ENCODE measurements at regions not wholly inside any gene's neighbourhood (a gene's known extent, or its start where the extent isn't known, plus 50 kb on each side); places are given as distances from the start of the nearest gene placed in this dataset.

- no peak for TF ChIP-seq ZBTB33 (IDR thresholded peaks at IDR 0.05; ENCODE audit: extremely low read depth, insufficient replicate concordance, low read length)
- no peak for TF ChIP-seq ZFX (IDR thresholded peaks at IDR 0.05)
- TF ChIP-seq REST (IDR thresholded peaks at IDR 0.05; ENCODE audit: low read depth) = no peak
- TF ChIP-seq CTCF (IDR thresholded peaks at IDR 0.05 in 2 of 3, conservative IDR thresholded peaks at IDR 0.05 in 1 of 3; ENCODE audit: borderline replicate concordance in 1 of 3, insufficient read depth in 1 of 3, low read depth in 2 of 3, low read length in 2 of 3) = no peak
- no peak for TF ChIP-seq EZH2phosphoT487 (IDR thresholded peaks at IDR 0.05; ENCODE audit: borderline replicate concordance)
- no peak for TF ChIP-seq SIN3A (IDR thresholded peaks at IDR 0.05; ENCODE audit: low read depth)
- TF ChIP-seq POLR2AphosphoS5 (IDR thresholded peaks at IDR 0.05; ENCODE audit: low read depth, low read length) = no peak
- no peak for TF ChIP-seq EZH2 (IDR thresholded peaks at IDR 0.05)
- TF ChIP-seq RAD21 (IDR thresholded peaks at IDR 0.05; ENCODE audit: low read depth) = no peak
- TF ChIP-seq POLR2A (IDR thresholded peaks at IDR 0.05; ENCODE audit: borderline replicate concordance, extremely low read depth, insufficient read depth, insufficient read length) = no peak
- TF ChIP-seq CBX3 (IDR thresholded peaks at IDR 0.05; ENCODE audit: low read depth) = no peak
- no peak for TF ChIP-seq TCF7L2 (IDR thresholded peaks at IDR 0.05; ENCODE audit: borderline replicate concordance, extremely low read depth, insufficient read depth, insufficient read length)
Observed at GRCh38 chr20:11772226-11772730, 145.4 kb upstream of the BTBD3 start.
